K562 (cell line): ENCODE measurements at regions not wholly inside any gene's neighbourhood (a gene's known extent, or its start where the extent isn't known, plus 50 kb on each side); places are given as distances from the start of the nearest gene placed in this dataset.

Source experiments
- ATAC-seq: fragments of 200-7000 bp; cut with Tn5 transposase; 3 replicates; pipeline ENCODE4 v1.9.1; 2020; ENCODE audit warnings: moderate library complexity
- BruUV-seq: library from RNA; stranded (reverse); fragments of 400-500 nt; replicated peaks from 2 replicates; lab custom pipeline; 2021; lab: Mats Ljungman, UMichigan
- CTCF ChIA-PET: fragments of 300-600 bp; formaldehyde crosslinking; extraction: SDS; loops from one replicate; lab custom pipeline; 2021; ENCODE audit warnings: low intra/inter-chr PET ratio; lab: Yijun Ruan, JAX
- POLR2A ChIA-PET: fragments of 300-600, 350-650 bp; sonication (Branson Sonifier 250); formaldehyde crosslinking; extraction: SDS; loops from one replicate; lab custom pipeline; 2021; ENCODE audit warnings: antibody characterized with exemption, inconsistent platforms; lab: Yijun Ruan, JAX
- DNase-seq, 4 experiments: peaks; one replicate each; pipeline versions ENCODE4 v3.0.0 to v3.0.0-alpha.2; 2011 to 2018; ENCODE audit warnings: low spot score in 3 of 4, mixed read lengths in 3 of 4; ENCODE audit errors: extremely low read depth in 1 of 4
- FAIRE-seq: peaks from 2 replicates; lab custom pipeline; 2011; peaks lifted over from hg19 to GRCh38; lab: Jason Lieb, UNC
- H2AFZ ChIP-seq: 2 replicates; pipeline ENCODE4 v1.6.0; 2011; ENCODE audit warnings: low read depth, low read length, control low read depth, inconsistent platforms
- H3K27ac ChIP-seq: fragments of 200-600 bp; 3 replicates; pipeline ENCODE4 v1.8.0; 2011; ENCODE audit warnings: low read depth, mild to moderate bottlenecking, control low read depth, inconsistent platforms, low read length, moderate library complexity, mixed read lengths; ENCODE audit errors: extremely low read depth
- H3K27me3 ChIP-seq, 2 experiments: fragments of 300-600 bp in 1 of 2; 2 replicates in 1 of 2; 3 replicates in 1 of 2; pipeline versions ENCODE4 v1.6.0 to v1.8.0; 2011; ENCODE audit warnings: inconsistent platforms in 2 of 2, low read length in 2 of 2, mild to moderate bottlenecking in 1 of 2, mixed read lengths in 1 of 2, moderate library complexity in 1 of 2; ENCODE audit not compliant: control insufficient read depth in 2 of 2, insufficient read depth in 2 of 2
- H3K36me3 ChIP-seq: fragments of 300-600 bp; 3 replicates; pipeline ENCODE4 v1.8.0; 2011; ENCODE audit warnings: mild to moderate bottlenecking, low read length, inconsistent platforms; ENCODE audit not compliant: control insufficient read depth, insufficient read depth
- H3K4me1 ChIP-seq, 2 experiments: fragments of 200-600 bp in 1 of 2; replicated peaks in 1 of 2; 2 replicates in 1 of 2; 3 replicates in 1 of 2; pipeline versions ENCODE4 v1.5.1 to v1.8.0; 2011; ENCODE audit warnings: inconsistent platforms in 2 of 2, low read length in 2 of 2, mild to moderate bottlenecking in 1 of 2, mixed read lengths in 1 of 2, moderate library complexity in 1 of 2; ENCODE audit not compliant: control insufficient read depth in 2 of 2, insufficient read depth in 2 of 2
- H3K4me2 ChIP-seq: 2 replicates; pipeline ENCODE4 v1.6.1; 2011; ENCODE audit warnings: low read length, control low read depth, inconsistent platforms, mixed read lengths; ENCODE audit not compliant: insufficient read depth
- H3K4me3 ChIP-seq: fragments of 200-600 bp; sonication (generic), shearing (Covaris generic); 2 replicates; pipeline ENCODE4 v1.5.1; 2016; ENCODE audit warnings: control low read depth, inconsistent platforms
- H3K79me2 ChIP-seq: fragments of 200-600 bp; 3 replicates; pipeline ENCODE4 v1.8.0; 2011; ENCODE audit warnings: low read length, inconsistent platforms; ENCODE audit not compliant: control insufficient read depth, insufficient read depth
- H3K9ac ChIP-seq, 2 experiments: 2 replicates each; pipeline versions ENCODE4 v1.6.0 to v1.6.1; 2011; ENCODE audit warnings: low read depth in 2 of 2, low read length in 2 of 2, control low read depth in 1 of 2, inconsistent platforms in 1 of 2, mild to moderate bottlenecking in 1 of 2, mixed read lengths in 1 of 2; ENCODE audit not compliant: insufficient read depth in 1 of 2
- H3K9me1 ChIP-seq: one replicate; pipeline ENCODE4 v1.6.0; 2011; ENCODE audit warnings: inconsistent platforms, mild to moderate bottlenecking, low read length, moderate library complexity; ENCODE audit not compliant: control insufficient read depth, insufficient read depth
- H3K9me3 ChIP-seq: replicated peaks from 2 replicates; pipeline ENCODE4 v1.5.1; 2011; ENCODE audit warnings: low read depth, low read length, inconsistent platforms; ENCODE audit not compliant: control insufficient read depth, insufficient read depth
- H4K20me1 ChIP-seq: replicated peaks from 2 replicates; pipeline ENCODE4 v1.6.1; 2011; ENCODE audit warnings: low read length, inconsistent platforms, mixed read lengths; ENCODE audit not compliant: control insufficient read depth, insufficient read depth
- MAFF ChIP-seq: IDR thresholded peaks from 2 replicates; pipeline ENCODE4 v1.6.1; 2012; ENCODE audit warnings: low read length, improper control_type of control experiment
- SMARCA5 ChIP-seq: fragments of 450-650 bp; IDR thresholded peaks from 2 replicates; pipeline ENCODE4 v1.6.1; 2016
- ZNF551 ChIP-seq: fragments of 250-450 bp; sonication (Bioruptor Pico); IDR thresholded peaks from 2 replicates; pipeline ENCODE4 v1.5.0; 2021; ENCODE audit warnings: mild to moderate bottlenecking, moderate library complexity
- ZNF57 ChIP-seq: fragments of 450-650 bp; formaldehyde crosslinking; IDR thresholded peaks from 2 replicates; pipeline ENCODE4 v1.4.0; 2020; ENCODE audit warnings: mild to moderate bottlenecking, moderate library complexity
- WGBS: fragments of 100-300 bp; shearing (Covaris generic); methylation state at CpG from one replicate; pipeline ENCODE4 v1.1.6; 2016; ENCODE audit warnings: low coverage, mixed read lengths; ENCODE audit not compliant: insufficient coverage; ENCODE audit errors: missing lambda C conversion rate; 5-methylcytosine and 5-hydroxymethylcytosine counted together
- in situ Hi-C: fragments of 300-500 bp; cut with MboI; formaldehyde crosslinking; loops from 4 replicates; pipeline ENCODE4 v1.15.0; 2018; ENCODE audit warnings: inconsistent platforms, mixed read lengths
- intact Hi-C: fragments of 100-400 bp; cut with micrococcal nuclease; formaldehyde crosslinking; loops from 2 replicates; pipeline ENCODE4 v1.14.2; 2022
- TF ChIP-seq, protein P1 (sequence below): fragments of 450-650 bp; formaldehyde crosslinking; IDR thresholded peaks from 2 replicates; pipeline ENCODE4 v1.4.0; 2020; ENCODE audit warnings: mild to moderate bottlenecking, moderate library complexity
- TF ChIP-seq, protein P2 (sequence below): sonication (generic); formaldehyde crosslinking; IDR thresholded peaks from 2 replicates; pipeline ENCODE4 v1.8.0; 2023; ENCODE audit warnings: mild to moderate bottlenecking, missing genetic modification reagents

DNA sequence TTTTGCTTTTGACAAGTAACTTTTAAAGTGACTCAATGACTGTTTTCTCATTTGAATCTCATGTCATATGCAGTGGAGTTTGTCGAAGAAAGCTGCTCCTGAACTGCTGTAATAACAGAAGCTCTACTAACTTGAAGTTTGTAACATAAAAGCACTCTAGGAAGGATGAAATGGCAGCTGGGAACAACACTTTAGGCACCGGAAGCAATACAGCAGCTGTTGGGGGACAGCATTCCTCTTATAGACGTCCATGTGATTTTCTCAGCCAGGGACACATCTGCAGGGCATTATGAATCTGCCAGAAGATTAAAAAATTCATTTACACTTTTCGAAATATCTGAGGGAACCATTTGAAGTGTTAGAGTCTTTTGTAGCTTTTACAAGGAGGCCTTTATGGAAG, 1035.8 kb downstream of the ADGRL3 start:
- Histone ChIP-seq H3K9me1 (no peaks in the 10 kb centered on the region), H3K4me3 (no peak overlapping the region), H3K4me2 (no peak overlapping the region), H3K9ac (no peak overlapping the region), H3K4me1 (no peaks in the 10 kb centered on the region), H3K9me3 (no peaks in the 10 kb centered on the region), H4K20me1 (no peaks in the 10 kb centered on the region), H3K79me2 (no peaks in the 10 kb centered on the region)
- FAIRE-seq (no peak), ATAC-seq (no peak)
- 0% methylated on average over 4 of the region's 4 CpGs for WGBS
- BruUV-seq: no TSS peak
- in situ Hi-C loops: no loop called here
- TF ChIP-seq, protein P1, sequence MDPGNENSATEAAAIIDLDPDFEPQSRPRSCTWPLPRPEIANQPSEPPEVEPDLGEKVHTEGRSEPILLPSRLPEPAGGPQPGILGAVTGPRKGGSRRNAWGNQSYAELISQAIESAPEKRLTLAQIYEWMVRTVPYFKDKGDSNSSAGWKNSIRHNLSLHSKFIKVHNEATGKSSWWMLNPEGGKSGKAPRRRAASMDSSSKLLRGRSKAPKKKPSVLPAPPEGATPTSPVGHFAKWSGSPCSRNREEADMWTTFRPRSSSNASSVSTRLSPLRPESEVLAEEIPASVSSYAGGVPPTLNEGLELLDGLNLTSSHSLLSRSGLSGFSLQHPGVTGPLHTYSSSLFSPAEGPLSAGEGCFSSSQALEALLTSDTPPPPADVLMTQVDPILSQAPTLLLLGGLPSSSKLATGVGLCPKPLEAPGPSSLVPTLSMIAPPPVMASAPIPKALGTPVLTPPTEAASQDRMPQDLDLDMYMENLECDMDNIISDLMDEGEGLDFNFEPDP (CRISPR knock-in tag): no peak
- TF ChIP-seq ZNF57 (CRISPR knock-in tag) (no peak), ZNF551 (CRISPR knock-in tag) (no peak), SMARCA5 (no peak), MAFF (no peak)
- TF ChIP-seq, protein P2, sequence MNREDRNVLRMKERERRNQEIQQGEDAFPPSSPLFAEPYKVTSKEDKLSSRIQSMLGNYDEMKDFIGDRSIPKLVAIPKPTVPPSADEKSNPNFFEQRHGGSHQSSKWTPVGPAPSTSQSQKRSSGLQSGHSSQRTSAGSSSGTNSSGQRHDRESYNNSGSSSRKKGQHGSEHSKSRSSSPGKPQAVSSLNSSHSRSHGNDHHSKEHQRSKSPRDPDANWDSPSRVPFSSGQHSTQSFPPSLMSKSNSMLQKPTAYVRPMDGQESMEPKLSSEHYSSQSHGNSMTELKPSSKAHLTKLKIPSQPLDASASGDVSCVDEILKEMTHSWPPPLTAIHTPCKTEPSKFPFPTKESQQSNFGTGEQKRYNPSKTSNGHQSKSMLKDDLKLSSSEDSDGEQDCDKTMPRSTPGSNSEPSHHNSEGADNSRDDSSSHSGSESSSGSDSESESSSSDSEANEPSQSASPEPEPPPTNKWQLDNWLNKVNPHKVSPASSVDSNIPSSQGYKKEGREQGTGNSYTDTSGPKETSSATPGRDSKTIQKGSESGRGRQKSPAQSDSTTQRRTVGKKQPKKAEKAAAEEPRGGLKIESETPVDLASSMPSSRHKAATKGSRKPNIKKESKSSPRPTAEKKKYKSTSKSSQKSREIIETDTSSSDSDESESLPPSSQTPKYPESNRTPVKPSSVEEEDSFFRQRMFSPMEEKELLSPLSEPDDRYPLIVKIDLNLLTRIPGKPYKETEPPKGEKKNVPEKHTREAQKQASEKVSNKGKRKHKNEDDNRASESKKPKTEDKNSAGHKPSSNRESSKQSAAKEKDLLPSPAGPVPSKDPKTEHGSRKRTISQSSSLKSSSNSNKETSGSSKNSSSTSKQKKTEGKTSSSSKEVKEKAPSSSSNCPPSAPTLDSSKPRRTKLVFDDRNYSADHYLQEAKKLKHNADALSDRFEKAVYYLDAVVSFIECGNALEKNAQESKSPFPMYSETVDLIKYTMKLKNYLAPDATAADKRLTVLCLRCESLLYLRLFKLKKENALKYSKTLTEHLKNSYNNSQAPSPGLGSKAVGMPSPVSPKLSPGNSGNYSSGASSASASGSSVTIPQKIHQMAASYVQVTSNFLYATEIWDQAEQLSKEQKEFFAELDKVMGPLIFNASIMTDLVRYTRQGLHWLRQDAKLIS (CRISPR knock-in tag): no peak
- TF ChIP-seq, all 486 proteins: peak for 0
- no peak overlapping the region for H3K27ac ChIP-seq
- H2AFZ ChIP-seq: no peak overlapping the region
- H3K36me3 ChIP-seq: no peaks in the 10 kb centered on the region
- CTCF ChIA-PET: no interaction called here
- H3K27me3 ChIP-seq: no peaks in the 10 kb centered on the region
- intact Hi-C loops: no loop called here
- no peak for DNase-seq
- POLR2A ChIA-PET: no interaction called here
